ENCODE measurements at regions not wholly inside any gene's neighbourhood (a gene's known extent, or its start where the extent isn't known, plus 50 kb on each side); places are given as distances from the start of the nearest gene placed in this dataset.
A peak's percentile ranks its signal among the peaks of the same experiment; 100 is the strongest.
"Not testable (repeated sequence)": the region's sequence is repeated elsewhere in the genome, so short reads cannot be mapped to it uniquely, and the experiment has no call there.

GRCh38 chr6:138666636-138667035 is 106.9 kb upstream of the CCDC28A start:
- DNase-seq: no peak

GRCh38 chr6:138667408-138667807 is 106.2 kb upstream of the CCDC28A start:
- no peak for DNase-seq

- no peak for DNase-seq
These were observed 102.2 kb upstream of the CCDC28A start for GRCh38 chr6:138671351-138671750.

DNA sequence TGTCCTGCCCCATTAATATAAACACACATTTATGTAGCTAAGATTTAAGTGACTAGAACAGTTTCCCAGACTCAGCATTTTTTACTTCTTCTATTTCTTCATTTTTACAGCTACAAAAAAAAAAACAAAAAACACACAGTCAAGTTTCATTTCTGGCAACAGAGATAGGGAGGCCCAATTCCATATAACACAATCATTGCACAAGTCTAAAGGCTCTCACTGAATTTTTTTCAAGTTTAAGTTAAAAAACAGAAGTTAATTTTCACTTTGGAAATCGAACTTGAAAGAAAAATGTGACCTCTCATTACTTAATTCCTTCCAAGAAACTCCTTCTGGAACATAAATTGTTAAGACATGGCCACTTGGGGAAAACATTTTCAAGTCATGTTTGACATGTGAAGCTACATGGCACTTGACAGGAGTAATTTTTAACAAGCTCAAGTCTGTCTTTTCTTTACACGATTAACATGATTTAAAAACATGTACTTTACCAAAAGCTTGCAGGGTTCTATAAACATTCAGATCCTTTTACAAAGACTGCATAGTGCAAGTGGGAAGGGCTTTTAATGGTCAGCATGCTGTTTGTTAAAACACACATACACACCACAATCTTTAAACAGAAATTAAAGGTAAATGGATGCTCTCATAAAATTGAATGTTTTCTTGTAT is 100.1 kb upstream of the CCDC28A start:
- no peak for DNase-seq

GRCh38 chr6:138674444-138674843 is 99.1 kb upstream of the CCDC28A start:
- not testable (repeated sequence) for DNase-seq

DNA sequence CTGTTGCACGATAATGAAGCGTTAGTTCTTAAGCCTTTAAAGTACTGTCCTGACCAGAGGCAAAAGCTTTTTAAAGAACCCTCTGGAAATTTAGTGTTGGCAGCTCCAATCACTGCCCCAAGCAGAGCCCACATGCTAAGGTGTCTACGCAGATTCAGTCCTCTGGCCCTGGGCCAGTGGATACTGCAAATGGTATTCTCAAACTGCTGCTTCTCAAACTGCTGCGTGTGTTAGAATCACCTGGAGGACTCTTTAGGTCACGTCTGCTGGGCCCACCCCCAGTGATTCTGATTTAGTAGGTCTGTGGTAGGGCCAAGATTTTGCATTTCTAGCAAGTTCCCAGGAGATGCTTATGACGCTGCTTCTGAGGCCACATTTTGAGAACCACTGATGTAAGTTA is 96.0 kb upstream of the CCDC28A start:
- no peak for DNase-seq

DNA sequence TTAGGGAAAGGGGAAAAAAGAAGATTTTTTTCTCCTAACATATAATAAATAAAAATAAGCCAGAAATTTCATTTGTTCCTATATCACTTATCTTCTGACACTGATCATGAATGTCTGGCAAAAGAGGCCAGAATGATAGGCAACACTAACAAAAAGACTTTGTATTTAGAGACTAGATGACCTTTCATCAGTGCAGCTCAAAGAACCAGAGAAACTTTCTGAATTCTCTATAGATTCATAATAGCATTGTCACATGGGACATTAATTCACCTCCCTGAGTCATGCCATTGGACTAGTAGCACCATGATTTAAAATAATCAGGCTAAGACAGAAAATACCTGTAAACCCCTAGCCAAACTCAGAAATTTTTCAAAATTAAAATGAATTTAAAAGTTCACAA is 95.4 kb upstream of the CCDC28A start:
- DNase-seq: no peak

GRCh38 chr6:138680085-138680484 is 93.5 kb upstream of the CCDC28A start:
- no peak for DNase-seq

DNA sequence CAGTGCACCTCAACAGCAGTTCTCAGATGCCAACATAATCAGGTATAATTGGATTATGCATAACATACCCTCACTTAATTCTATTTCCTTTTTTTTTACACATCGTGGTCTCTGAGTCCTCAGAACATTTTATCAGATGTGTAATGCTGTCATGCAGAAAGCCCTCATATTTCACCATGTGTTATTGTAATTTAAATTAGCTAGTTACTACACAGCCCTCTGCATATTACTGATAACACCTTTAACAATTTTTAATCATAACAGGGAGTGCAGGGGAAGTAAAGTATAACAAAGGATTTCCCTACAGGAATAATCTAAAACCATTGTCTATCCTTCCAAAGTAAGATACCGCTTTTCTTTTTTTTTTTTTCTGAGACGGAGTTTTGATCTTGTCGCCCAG is 91.9 kb upstream of the CCDC28A start:
- DNase-seq: no peak

- DNase-seq: no peak
These were observed 90.7 kb upstream of the CCDC28A start for GRCh38 chr6:138682704-138683527.

DNA sequence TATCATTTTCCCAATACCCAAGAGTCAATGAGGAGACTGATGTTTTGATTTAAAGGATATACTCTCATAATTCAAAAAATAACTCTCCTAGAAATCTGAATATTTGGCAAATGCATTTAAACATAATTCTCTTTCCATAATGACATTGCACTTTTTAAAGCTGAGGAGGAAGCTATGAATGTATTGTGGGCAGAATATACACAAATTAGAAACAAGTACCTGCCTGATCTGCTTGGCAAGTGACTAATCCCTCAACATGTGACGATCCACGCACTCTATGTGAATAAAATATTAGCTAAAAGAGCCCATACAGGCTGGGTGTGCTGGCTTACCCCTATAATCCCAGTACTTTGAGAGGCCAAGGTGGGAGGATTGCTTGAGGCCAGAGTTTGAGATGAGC is 88.3 kb upstream of the CCDC28A start:
- DNase-seq: no peak

GRCh38 chr6:138685781-138686180 is 87.8 kb upstream of the CCDC28A start:
- DNase-seq: no peak

DNA sequence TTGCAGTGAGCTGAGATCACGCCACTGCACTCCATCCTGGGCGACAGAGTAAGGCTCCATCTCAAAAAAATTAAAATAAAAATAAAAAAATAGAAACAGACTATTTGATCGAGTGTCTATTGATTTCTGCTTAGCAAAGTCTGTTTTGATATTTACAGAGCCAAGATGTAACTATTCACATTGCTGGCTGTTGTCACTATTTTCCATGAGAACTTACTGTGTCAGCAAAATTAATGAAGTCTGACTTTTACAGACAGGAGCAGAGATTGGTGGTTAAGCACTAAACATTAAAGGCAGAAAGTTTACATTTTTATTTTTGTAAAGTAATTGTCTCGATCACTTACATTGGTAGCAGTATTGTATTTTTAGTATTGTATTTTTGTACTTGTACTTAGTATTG is 85.0 kb upstream of the CCDC28A start:
- no peak for DNase-seq

DNA sequence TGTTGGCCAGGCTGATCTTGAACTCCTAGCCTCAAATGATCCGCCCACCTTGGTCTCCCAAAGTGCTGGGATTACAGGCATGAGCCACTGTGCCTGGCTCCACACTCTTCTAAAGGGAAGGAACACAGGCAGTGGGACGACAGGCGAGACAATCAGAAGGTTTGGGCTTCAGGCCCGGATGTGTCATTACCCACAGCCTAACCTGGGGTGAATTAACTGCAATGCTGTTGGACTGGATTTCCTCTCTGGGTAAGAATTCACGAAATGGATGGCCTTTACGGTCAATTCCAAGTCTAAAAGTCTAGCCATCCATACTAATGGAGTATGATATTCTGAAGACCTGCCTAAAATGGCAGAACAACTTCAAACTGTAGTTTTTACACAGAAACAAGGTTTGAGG is 83.7 kb upstream of the CCDC28A start:
- DNase-seq: no peak

GRCh38 chr6:138690975-138691594 is 82.5 kb upstream of the CCDC28A start:
- DNase-seq: no peak

DNA sequence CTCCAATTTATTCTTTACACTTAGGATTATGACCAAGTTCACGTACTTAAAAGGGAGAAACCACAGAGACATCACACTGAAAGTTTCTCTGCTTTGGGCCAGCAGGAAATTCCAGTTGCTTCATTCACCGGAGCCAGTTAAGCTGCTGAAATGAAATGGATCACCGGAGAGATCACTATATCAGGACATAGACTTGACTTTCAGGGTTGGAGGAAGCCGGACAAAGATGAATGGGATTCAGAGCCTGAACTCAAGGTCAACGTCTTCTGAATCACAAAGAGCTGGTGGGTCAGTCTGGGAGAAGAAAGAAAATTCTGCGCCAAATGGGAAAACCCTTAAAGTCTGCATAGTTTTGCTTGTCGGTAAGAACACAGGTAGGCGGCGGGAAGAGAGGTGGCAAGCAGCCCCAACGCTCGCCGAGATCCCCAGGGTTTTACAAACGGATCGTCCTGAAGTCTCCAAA is 81.9 kb upstream of the CCDC28A start:
- no peak for DNase-seq

DNA sequence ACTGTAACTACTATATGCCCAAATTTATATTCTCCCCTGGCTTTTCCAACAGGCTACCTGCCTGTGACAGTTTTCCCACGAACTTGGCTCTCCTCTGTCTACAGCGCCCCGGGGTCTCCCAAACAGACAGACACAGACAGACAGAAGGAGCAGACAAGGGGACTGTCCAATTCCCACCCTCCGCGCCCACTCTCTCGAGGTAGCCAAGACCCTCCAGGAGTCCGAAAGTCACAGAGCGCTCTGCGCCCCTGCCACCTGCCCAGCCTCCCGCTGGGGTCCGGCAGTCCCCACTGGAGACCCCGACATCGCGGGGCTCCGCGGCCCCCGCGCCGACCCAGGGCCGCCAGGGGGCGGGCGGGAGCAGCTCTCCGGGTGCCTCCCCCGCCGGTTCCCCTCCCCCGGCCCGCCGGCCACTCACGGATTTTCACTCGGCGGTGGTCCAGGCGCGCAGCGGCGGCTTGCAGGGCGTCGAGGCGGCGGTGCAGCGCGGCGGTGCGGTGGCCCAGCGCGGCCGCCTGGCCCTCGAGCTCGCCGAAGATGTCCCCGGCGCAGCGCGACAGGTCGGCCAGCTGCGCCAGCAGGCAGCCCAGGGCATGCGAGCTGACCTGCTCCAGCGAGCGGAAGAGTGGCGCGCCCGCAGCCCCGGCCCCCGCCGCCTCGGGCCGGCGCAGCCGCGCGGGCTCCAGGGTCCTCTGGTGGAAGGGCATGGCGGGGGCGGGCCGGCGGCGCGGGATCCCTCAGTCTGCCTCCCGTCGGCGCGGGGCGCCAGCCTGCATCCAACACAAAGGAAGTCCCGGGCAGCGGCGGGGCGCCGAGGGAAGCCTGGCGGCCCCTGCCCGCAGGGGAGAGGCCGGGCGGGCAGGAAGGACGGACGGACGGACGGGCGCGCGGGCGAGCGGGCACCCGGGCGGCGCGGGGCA is 81.3 kb upstream of the CCDC28A start:
- DNase-seq: peak; percentile 30 to 60

DNA sequence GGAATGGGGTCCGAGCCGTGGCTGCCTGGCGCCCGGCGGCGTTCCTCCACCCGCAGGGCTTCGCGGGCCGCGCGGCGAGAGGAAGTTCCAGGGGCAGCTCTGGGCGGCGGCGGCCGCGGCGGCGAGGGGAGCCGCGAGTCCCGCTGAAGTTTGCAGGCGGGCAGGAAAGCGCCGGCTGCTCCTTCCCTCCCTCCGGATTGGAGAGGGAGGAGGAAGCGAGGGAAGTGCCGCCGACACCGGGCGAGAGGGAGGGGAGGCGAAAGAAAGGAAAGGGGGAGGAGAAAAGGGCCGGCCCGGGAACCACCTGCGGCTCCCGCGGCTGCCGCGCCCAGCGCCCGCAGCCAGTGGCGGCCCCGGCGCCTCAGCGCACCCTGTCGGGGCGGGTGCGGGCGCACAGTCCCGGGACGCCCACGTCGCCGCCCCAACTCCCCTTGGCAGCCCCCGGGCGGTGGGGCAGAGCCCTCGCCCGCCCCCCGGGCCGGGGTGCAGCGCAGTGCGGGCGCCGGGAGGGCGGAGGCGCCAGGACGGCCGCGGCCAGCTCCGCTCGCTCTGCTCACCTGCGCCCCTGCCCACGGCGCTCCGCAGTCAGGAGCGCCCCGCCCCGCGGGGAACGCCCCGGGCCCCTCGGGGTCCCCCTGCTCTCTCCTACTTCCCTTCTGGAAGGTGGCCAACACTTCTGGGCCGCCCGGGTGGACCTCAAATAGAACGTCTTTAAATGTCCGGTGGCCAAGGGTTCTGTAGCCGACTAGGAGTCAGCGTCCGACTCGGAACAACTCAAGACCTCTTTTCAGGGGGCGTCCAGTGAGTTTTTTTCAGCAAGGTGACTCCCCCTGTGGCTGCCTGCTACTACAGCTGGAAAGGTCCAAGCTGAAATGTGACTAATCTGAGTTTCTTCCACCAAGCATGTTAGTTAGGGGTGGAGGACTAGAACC is 80.3 kb upstream of the CCDC28A start:
- DNase-seq: peak in 1 of 2 donors; percentile 11

GRCh38 chr6:138695193-138695592 is 78.4 kb upstream of the CCDC28A start:
- DNase-seq: no peak

- no peak for DNase-seq
These were observed 59.1 kb upstream of the CCDC28A start for GRCh38 chr6:138714493-138714892.

- DNase-seq: no peak
These were observed 57.6 kb upstream of the CCDC28A start for GRCh38 chr6:138716013-138716412.
